GM23248 (cell line): ENCODE measurements at regions not wholly inside any gene's neighbourhood (a gene's known extent, or its start where the extent isn't known, plus 50 kb on each side); places are given as distances from the start of the nearest gene placed in this dataset.
"Not testable (repeated sequence)": the region's sequence is repeated elsewhere in the genome, so short reads cannot be mapped to it uniquely, and the experiment has no call there.

Source experiments
- DNase-seq: peaks from one replicate; pipeline ENCODE4 v3.0.0-alpha.2; 2015
- H2AFZ ChIP-seq: fragments of 200-600 bp; sonication (generic); 2 replicates; pipeline ENCODE4 v1.6.1; 2016; ENCODE audit warnings: antibody characterized with exemption
- H3F3A ChIP-seq: fragments of 200-600 bp; sonication (generic); 2 replicates; pipeline ENCODE4 v1.6.1; 2016; ENCODE audit warnings: mild to moderate bottlenecking, antibody characterized with exemption, mixed run types; ENCODE audit not compliant: insufficient read depth
- H3K27ac ChIP-seq: fragments of 200-600 bp; sonication (generic); 2 replicates; pipeline ENCODE4 v1.5.1; 2016; ENCODE audit warnings: mild to moderate bottlenecking
- H3K27me3 ChIP-seq: fragments of 200-600 bp; sonication (generic); replicated peaks from 2 replicates; pipeline ENCODE4 v1.6.1; 2016; ENCODE audit warnings: mild to moderate bottlenecking; ENCODE audit not compliant: insufficient read depth
- H3K36me3 ChIP-seq: fragments of 200-600 bp; sonication (generic); 2 replicates; pipeline ENCODE4 v1.6.1; 2016; ENCODE audit warnings: low read depth, mild to moderate bottlenecking
- H3K4me1 ChIP-seq: fragments of 200-600 bp; sonication (generic); 2 replicates; pipeline ENCODE4 v1.6.1; 2016; ENCODE audit warnings: mild to moderate bottlenecking; ENCODE audit not compliant: insufficient read depth
- H3K4me2 ChIP-seq: fragments of 200-600 bp; sonication (generic); one replicate; pipeline ENCODE4 v1.6.1; 2016; ENCODE audit warnings: mild to moderate bottlenecking; ENCODE audit not compliant: unreplicated experiment
- H3K4me3 ChIP-seq: fragments of 200-600 bp; sonication (generic); 2 replicates; pipeline ENCODE4 v1.5.1; 2016; ENCODE audit warnings: mild to moderate bottlenecking
- H3K79me2 ChIP-seq: fragments of 200-600 bp; sonication (generic); 2 replicates; pipeline ENCODE4 v1.6.1; 2016; ENCODE audit warnings: mild to moderate bottlenecking; ENCODE audit not compliant: insufficient read depth
- H3K9ac ChIP-seq: fragments of 200-600 bp; sonication (generic); 2 replicates; pipeline ENCODE4 v1.6.1; 2016; ENCODE audit warnings: mild to moderate bottlenecking
- H3K9me2 ChIP-seq: fragments of 200-600 bp; sonication (generic); 2 replicates; pipeline ENCODE4 v1.6.1; 2016; ENCODE audit warnings: mixed run types, mild to moderate bottlenecking, moderate library complexity; ENCODE audit not compliant: insufficient read depth
- H3K9me3 ChIP-seq: fragments of 200-600 bp; sonication (generic); one replicate; pipeline ENCODE4 v1.6.1; 2017; ENCODE audit warnings: low read depth
- H4K20me1 ChIP-seq: fragments of 200-600 bp; sonication (generic); 2 replicates; pipeline ENCODE4 v1.6.0; 2016; ENCODE audit not compliant: insufficient read depth
- EZH2 ChIP-seq: fragments of 200-600 bp; sonication (generic); IDR thresholded peaks from 2 replicates; pipeline ENCODE4 v1.6.1; 2018; ENCODE audit warnings: antibody characterized with exemption, mild to moderate bottlenecking; ENCODE audit not compliant: insufficient read depth, poor library complexity, severe bottlenecking
- EZH2phosphoT487 ChIP-seq: fragments of 200-600 bp; sonication (generic); IDR thresholded peaks from 2 replicates; pipeline ENCODE4 v1.6.1; 2018; ENCODE audit warnings: antibody characterized with exemption, moderate library complexity, mild to moderate bottlenecking, low read depth; ENCODE audit not compliant: insufficient read depth
- WGBS, 2 experiments: methylation state at CpG; one replicate each; pipeline ENCODE4 v1.1.6; 2015 to 2017; ENCODE audit warnings: low lambda C conversion rate in 2 of 2, low coverage in 1 of 2; ENCODE audit errors: missing lambda C conversion rate in 2 of 2; 5-methylcytosine and 5-hydroxymethylcytosine counted together
- in situ Hi-C: fragments of 300-500 bp; cut with MboI; formaldehyde crosslinking; loops from 2 replicates; pipeline ENCODE4 v1.15.0; 2020

DNA sequence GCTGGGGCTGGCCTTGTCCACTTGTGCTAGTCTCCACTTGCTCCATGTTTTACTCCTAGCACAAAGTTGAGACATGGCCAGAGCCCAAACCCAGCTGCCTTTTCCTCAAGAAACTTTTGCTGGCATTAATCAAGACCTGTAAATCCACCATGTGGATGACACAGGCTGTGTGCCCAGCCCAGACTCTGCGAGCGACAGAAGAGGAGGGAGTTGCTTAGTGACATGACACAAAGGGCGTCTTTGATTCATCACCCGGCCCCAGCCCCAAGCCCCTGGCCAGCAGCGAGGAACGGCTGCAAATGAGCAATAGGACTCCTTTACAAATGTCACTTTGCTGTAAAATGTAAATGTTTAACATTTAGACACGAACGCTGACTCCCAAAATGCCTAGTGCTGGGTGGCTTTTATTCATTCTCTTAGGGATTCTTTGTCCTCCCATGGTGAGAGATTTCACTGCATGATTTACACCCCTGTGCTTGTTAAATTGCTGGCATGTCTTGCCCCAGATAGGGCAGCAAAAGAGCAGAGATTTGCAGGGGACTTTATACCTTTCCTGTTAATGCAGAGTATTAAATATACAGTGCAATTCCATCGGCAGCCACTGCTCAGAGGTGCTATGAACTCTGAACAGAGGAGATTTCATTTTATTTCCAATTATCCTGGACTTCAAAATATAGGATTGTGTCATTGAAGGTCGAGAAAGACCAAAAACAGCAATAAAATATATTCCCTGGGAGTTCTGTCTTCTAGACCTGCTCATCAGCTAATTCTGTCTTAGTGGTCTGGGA, 263.6 kb upstream of the NCAM1 start:
- H3K9me3 ChIP-seq = no peaks in the 10 kb centered on the region
- H3K79me2 ChIP-seq = no peaks in the 10 kb centered on the region
- no peaks in the 10 kb centered on the region for H3K27me3 ChIP-seq
- TF ChIP-seq EZH2phosphoT487 (no peak), EZH2 (no peak)
- in situ Hi-C loops = no loop called here
- H3K4me3 ChIP-seq = no peak overlapping the region
- H3K36me3 ChIP-seq = no peaks in the 10 kb centered on the region
- 13 to 21% methylated on average over 10 of the region's 10 CpGs for WGBS, 2 experiments
- no peaks in the 10 kb centered on the region for H3K9me2 ChIP-seq
- no peak overlapping the region for H3K4me2 ChIP-seq
- H4K20me1 ChIP-seq = no peaks in the 10 kb centered on the region
- H3K4me1 ChIP-seq = no peaks in the 10 kb centered on the region
- no peak overlapping the region for H3K27ac ChIP-seq
- no peak overlapping the region for H2AFZ ChIP-seq
- no peak overlapping the region for H3K9ac ChIP-seq
- DNase-seq = no peak
- no peaks in the 10 kb centered on the region for H3F3A ChIP-seq

DNA sequence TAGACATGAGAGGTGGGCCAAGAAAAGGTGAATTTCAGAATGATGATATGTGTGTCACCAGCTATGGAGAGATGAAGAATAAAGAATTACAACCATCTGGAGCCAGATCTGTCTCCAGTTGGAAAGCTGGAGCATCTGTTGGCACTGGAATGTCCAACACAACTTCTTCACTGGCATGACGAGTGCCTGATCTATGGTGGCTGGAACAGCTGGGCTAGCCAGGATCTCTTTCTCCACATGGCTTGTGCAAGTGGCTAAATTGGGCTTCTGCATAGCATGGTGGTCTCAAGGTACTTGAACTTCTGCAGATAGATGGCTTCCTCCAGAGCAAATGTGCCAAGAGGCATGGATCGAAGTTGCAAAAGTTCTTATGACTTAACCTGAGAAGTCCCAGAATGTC, 256.1 kb upstream of the NCAM1 start:
- DNase-seq = no peak
- Histone ChIP-seq H2AFZ (no peak overlapping the region), H3K4me1 (no peaks in the 10 kb centered on the region), H3F3A (no peaks in the 10 kb centered on the region), H3K9me2 (no peaks in the 10 kb centered on the region), H3K9me3 (no peaks in the 10 kb centered on the region), H4K20me1 (no peaks in the 10 kb centered on the region), H3K27me3 (peaks cover 2% of the 10 kb centered on the region; the same call in 1 of the 2 replicates), H3K4me3 (no peak overlapping the region), H3K9ac (no peak overlapping the region), H3K36me3 (no peaks in the 10 kb centered on the region), H3K79me2 (no peaks in the 10 kb centered on the region), H3K4me2 (no peak overlapping the region), H3K27ac (no peak overlapping the region)
- 38 to 51% methylated on average over 2 of the region's 2 CpGs for WGBS, 2 experiments
- TF ChIP-seq EZH2phosphoT487 = no peak
- TF ChIP-seq EZH2 = no peak
- in situ Hi-C loops = no loop called here

DNA sequence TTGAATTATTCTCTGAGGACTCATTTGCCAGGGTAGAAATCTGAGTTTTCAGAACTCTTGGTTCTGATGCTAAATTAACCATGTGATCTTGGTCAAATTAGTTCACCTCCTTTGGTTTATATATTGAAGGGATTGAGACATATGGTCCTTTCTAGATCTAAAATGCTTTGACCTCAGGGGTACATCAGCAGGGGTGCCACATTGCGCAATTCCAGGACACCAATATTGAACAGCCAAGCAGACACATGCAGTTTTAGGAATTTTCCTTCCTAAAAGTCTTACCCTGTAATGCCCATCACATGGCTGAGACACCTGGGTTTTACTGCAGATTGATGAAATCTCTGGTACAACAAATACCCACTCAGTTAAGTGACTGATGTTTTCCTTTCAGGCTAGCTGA, 254.4 kb upstream of the NCAM1 start:
- H3K4me2 ChIP-seq = no peak overlapping the region
- H3K9ac ChIP-seq = no peak overlapping the region
- H3K9me2 ChIP-seq = no peaks in the 10 kb centered on the region
- no peak for DNase-seq
- no peaks in the 10 kb centered on the region for H3F3A ChIP-seq
- H3K4me3 ChIP-seq = no peak overlapping the region
- H4K20me1 ChIP-seq = no peaks in the 10 kb centered on the region
- no peak overlapping the region for H3K27ac ChIP-seq
- no peaks in the 10 kb centered on the region for H3K4me1 ChIP-seq
- H2AFZ ChIP-seq = no peak overlapping the region
- H3K36me3 ChIP-seq = no peaks in the 10 kb centered on the region
- H3K27me3 ChIP-seq = peaks cover 5% of the 10 kb centered on the region; the same call in 1 of the 2 replicates
- 44 to 56% methylated on average over 1 of the region's 1 CpG for WGBS, 2 experiments
- no peaks in the 10 kb centered on the region for H3K9me3 ChIP-seq
- TF ChIP-seq EZH2phosphoT487 = no peak
- no peak for TF ChIP-seq EZH2
- no peaks in the 10 kb centered on the region for H3K79me2 ChIP-seq
- in situ Hi-C loops = no loop called here

DNA sequence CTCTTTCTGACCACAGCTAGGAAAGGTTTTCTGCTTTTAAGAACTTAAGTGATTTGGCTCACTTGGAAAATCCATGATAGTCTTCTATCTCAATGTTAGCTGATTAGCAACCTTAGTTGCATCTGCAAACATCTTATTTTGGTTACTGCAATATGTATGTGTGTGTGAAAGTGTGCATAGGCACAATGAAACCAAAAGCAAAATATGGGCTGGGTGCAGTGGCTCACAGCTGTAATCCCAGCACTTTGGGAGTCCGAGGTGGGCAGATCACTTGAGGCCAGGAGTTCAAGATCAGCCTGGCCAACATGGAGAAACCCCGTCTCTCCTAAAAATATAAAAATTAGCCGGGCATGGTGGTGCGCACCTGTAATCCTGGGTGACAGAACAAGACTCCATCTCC, 246.9 kb upstream of the NCAM1 start:
- H2AFZ ChIP-seq, H3K4me1 ChIP-seq, H4K20me1 ChIP-seq, H3K9me2 ChIP-seq, DNase-seq, H3K27ac ChIP-seq, H3K9ac ChIP-seq, H3K79me2 ChIP-seq, H3K9me3 ChIP-seq, H3K4me3 ChIP-seq, H3F3A ChIP-seq, in situ Hi-C loops, H3K36me3 ChIP-seq, H3K27me3 ChIP-seq, H3K4me2 ChIP-seq: not testable (repeated sequence)
- whole genome bisulfite sequencing, 2 experiments = 67 to 69% methylated on average over 4 of the region's 4 CpGs

DNA sequence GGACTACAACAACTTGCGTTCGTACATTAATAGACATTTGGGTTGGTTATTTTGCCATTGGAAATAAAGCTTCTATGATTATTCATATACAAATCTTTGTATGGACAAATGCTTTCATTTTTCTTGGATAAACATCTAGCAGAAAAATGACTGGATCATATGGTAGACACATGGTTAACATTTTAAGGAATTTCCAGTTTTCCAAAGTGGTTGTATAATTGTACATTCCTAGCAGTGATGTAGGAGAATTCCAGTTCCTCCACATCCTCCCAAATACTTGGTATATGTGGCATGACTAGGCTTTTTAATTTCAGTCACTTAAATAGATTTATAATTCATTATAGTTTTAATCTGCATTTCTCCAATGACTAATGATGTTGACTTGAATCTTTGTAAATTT, 246.2 kb upstream of the NCAM1 start:
- Histone ChIP-seq H3K36me3 (no peaks in the 10 kb centered on the region), H3K9me2 (no peaks in the 10 kb centered on the region), H3K9ac (no peak overlapping the region), H3K27me3 (peaks cover 4% of the 10 kb centered on the region; the same call in 1 of the 2 replicates), H3K79me2 (no peaks in the 10 kb centered on the region), H3K9me3 (no peaks in the 10 kb centered on the region), H3F3A (no peaks in the 10 kb centered on the region), H3K4me3 (no peak overlapping the region), H4K20me1 (no peaks in the 10 kb centered on the region), H3K4me2 (no peak overlapping the region), H3K4me1 (no peaks in the 10 kb centered on the region), H2AFZ (no peak overlapping the region), H3K27ac (no peak overlapping the region)
- in situ Hi-C loops = no loop called here
- TF ChIP-seq EZH2 (no peak), EZH2phosphoT487 (no peak)
- 47 to 54% methylated on average over 2 of the region's 2 CpGs for WGBS, 2 experiments
- no peak for DNase-seq
